Kidney capillary endothelial cell (primary cell): ENCODE measurements at regions not wholly inside any gene's neighbourhood (a gene's known extent, or its start where the extent isn't known, plus 50 kb on each side); places are given as distances from the start of the nearest gene placed in this dataset.
"Not testable (repeated sequence)": the region's sequence is repeated elsewhere in the genome, so short reads cannot be mapped to it uniquely, and the experiment has no call there.

Experiments
- DNase-seq: peaks from one replicate; pipeline ENCODE4 v3.0.0-alpha.2; 2018; ENCODE audit warnings: low spot score

GRCh38 chr5:92879806-92880543 lies 701.0 kb downstream of the NR2F1-AS1 start:
- no peak for DNase-seq

- DNase-seq, result no peak
These were observed 706.2 kb downstream of the NR2F1-AS1 start for GRCh38 chr5:92874790-92875189.

- DNase-seq, result no peak
These were observed 712.6 kb downstream of the NR2F1-AS1 start for GRCh38 chr5:92868442-92868841.

GRCh38 chr5:92864591-92864990 lies 716.4 kb downstream of the NR2F1-AS1 start:
- DNase-seq, result no peak

GRCh38 chr5:92863666-92864065 lies 717.4 kb downstream of the NR2F1-AS1 start:
- DNase-seq, result no peak

- DNase-seq, result no peak
These were observed 719.3 kb downstream of the NR2F1-AS1 start for GRCh38 chr5:92861531-92862285.

DNA sequence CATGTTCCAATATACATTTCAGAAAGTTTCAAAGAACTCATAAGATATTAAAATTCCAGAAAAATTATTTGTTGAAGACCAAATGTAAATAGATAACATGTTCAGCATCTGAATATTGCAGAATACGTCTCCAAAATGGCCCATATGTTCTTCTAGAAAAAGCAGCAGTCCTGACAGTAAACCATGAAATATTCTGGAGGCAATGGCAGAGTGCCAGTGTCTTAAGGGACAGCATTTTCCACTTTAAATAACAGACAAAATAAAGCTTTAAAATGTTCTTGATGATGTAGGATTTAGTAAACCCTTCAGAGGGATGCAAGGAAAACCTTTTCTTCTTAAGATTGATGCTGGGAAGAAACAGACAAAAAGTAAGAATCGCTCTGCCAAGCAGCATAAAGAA lies 721.0 kb downstream of the NR2F1-AS1 start:
- DNase-seq, result no peak

DNA sequence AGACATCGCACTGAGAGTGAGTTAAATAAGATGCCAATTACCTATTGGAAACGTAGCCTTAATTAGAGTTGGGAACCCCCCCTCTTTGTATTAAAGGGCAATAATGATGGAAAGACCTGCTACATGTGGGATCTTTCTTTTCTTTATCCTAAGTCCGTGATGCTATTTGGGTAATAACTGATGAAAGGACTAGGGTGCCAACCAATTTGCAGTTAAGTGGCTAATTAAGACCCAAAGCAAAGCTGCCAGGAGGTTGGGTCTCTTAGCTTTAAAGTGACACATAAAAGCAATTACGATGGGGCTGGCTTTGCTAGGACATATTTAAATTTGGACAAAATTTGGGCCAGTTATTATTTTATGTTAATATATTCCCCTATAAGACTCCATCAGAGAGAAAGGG lies 728.8 kb downstream of the NR2F1-AS1 start:
- DNase-seq, result no peak

- DNase-seq, result no peak
These were observed 730.1 kb downstream of the NR2F1-AS1 start for GRCh38 chr5:92850886-92851285.

DNA sequence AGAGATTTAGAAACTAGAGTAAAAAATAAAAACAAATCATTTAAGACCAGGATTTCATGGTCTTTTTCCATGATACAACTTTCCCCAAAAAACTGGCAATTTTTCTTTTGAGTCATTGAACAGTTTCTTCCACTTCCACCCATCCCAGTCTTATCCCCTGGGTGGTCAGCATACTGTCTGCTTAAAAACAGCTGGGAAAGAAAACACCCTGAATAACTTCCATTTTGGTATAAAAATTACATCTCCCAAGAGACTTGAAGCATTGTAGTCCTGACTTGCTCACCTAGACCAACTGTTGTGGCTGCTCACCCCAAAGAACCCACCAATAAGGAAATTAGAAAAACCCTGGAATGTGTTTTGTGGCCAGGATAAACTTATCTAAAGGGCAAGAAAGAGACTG lies 731.3 kb downstream of the NR2F1-AS1 start:
- DNase-seq, result no peak

GRCh38 chr5:92841604-92842155 lies 739.3 kb downstream of the NR2F1-AS1 start:
- DNase-seq, result no peak

- DNase-seq, result no peak
These were observed 742.8 kb downstream of the NR2F1-AS1 start for GRCh38 chr5:92838253-92838652.

DNA sequence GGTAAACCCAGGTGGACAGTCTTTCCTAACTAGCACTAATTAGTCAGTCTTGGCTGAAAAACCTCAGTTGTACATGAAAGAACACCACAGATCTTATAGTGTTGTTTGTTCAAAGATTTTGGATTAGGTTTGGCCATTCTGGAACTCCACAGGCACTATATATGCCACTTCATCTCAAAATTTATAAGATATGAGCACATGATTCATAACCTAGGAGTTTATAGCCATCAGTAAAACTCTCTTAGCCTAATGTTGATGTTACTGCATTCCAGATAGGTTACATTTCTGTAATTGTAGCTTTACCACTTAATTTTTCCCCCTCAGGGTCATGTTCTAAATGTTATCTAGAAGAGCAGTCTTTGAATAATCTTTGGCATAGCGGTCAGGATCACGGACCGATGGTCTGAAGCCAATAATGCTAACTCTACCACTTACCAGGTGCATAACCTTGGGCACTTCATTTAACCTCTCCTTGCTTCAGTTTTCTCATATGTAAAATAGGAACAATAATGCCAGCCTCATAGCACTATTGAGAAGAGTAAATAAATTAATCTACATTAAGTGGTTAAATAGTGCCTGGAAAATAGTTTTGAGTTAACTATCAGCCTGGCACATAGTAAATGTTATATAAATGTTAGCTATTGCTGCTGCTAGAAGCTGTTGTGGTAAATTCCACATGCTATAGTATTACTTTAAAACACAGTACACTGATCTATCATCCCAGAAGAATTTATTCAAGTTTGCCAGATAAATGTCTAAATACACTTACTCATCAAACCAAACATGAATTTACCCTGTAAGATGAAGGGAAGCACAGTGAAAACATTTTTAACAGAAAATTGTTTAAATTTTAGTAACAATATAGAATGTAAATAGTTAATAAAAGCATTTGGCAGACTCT lies 743.9 kb downstream of the NR2F1-AS1 start:
- DNase-seq, result no peak

GRCh38 chr5:92835712-92836111 lies 745.3 kb downstream of the NR2F1-AS1 start:
- DNase-seq, result no peak

DNA sequence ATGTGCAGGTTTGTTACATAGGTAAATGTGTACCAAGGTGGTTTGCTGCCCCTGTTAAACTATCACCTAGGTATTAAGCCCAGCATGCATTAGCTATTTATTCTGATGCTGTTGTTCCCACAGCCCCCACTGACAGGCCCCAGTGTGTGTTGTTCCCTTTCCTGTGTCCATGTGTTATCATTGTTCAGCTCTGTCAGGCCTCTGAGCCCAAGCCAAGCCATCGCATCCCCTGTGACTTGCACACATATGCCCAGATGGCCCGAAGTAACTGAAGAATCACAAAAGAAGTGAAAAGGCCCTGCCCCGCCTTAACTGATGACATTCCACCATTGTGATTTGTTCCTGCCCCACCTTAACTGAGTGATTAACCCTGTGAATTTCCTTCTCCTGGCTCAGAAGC lies 757.5 kb downstream of the NR2F1-AS1 start:
- DNase-seq, result not testable (repeated sequence)

- DNase-seq, result no peak
These were observed 758.8 kb downstream of the NR2F1-AS1 start for GRCh38 chr5:92822183-92822582.

DNA sequence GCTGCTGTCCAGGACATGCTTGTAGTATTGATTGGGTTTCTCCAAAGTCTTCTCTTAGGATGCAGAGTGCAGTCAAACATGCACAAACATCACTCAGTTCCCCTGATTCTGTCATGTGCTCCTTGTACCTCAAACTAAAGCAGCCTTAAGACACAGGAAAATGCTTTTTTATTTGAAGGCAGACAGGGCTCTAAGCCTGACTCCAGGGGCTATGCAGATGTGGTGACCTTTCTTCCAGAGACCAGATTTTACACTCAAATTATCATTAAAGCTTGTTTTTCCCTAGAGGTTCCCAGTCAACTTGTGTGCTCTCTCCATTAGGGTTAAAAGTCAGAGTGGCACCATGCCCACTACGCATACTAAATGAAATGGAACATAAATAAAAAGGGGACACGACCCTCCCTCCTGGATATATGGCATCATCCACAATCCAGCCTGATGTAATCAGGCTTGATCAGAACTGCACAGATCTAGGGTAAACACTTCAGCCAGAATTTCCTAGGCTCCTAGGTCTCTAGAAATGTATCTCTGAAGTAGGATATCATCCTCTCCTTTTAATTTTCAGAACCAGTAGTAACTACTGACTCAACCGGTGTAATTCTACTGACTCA lies 771.1 kb downstream of the NR2F1-AS1 start:
- no peak for DNase-seq

- no peak for DNase-seq
These were observed 772.5 kb downstream of the NR2F1-AS1 start for GRCh38 chr5:92808474-92808873.

GRCh38 chr5:92807085-92807484 lies 773.9 kb downstream of the NR2F1-AS1 start:
- DNase-seq, result no peak

GRCh38 chr5:92805446-92805845 lies 775.6 kb downstream of the NR2F1-AS1 start:
- no peak for DNase-seq

DNA sequence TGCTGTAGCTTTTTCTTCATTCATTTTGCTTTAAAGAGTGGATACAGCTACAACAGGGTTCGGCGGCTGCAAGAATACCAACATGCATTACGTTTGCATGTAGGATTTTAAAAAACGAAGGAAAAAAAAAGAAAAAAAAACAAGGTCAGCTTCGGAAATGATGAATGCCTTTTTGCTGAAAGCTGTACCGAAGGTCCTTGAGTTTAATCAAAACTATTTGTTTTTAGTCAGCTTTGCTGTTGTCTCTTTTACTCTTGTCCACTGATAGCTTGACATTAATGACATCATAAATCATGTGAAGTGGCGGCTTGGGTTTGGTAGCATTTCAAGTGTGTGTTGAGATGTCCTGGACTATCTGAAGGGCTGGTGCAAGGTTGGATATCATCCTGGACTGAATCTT lies 779.1 kb downstream of the NR2F1-AS1 start:
- no peak for DNase-seq

DNA sequence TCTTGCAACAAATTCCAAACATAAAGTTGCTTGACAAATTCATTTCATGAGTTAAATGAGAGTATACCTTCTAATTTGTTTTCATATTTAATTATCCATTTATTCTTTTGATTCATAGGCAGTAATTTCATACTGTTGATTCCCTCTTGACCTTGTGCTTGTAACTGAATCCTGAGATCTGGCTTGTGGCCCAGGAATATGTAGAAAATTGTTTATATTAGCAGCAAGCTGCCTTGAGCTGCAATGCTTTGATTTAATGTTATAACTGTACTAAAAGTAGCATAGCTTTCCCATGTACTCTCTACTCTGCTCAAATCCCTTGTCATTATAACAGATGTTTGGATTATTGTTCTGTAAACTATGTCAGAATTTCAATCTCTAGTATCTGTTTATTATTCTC lies 780.7 kb downstream of the NR2F1-AS1 start:
- no peak for DNase-seq
